Mesenchymal stem cell (in vitro differentiated cells and primary cell): ENCODE measurements at regions not wholly inside any gene's neighbourhood (a gene's known extent, or its start where the extent isn't known, plus 50 kb on each side); places are given as distances from the start of the nearest gene placed in this dataset.

ENCODE experiments used
- DNase-seq: peaks from one replicate; pipeline ENCODE4 v3.0.0-alpha.2; 2013
- H2AFZ ChIP-seq: one replicate; pipeline ENCODE4 v1.6.1; 2013; ENCODE audit warnings: low read depth, mild to moderate bottlenecking, control low read depth, inconsistent platforms, low read length, moderate library complexity
- H2AK5ac ChIP-seq: 2 replicates; pipeline ENCODE4 v1.6.1; 2013; ENCODE audit warnings: low read length, moderate library complexity, mild to moderate bottlenecking, inconsistent platforms; ENCODE audit not compliant: severe bottlenecking
- H2BK120ac ChIP-seq: one replicate; pipeline ENCODE4 v1.6.1; 2013; ENCODE audit warnings: low read depth, mild to moderate bottlenecking, inconsistent platforms, low read length, moderate library complexity
- H2BK12ac ChIP-seq, 2 experiments: one replicate each; pipeline ENCODE4 v1.6.1; 2013; ENCODE audit warnings: inconsistent platforms in 2 of 2, low read length in 2 of 2, mild to moderate bottlenecking in 2 of 2, moderate library complexity in 2 of 2, control low read depth in 1 of 2
- H2BK15ac ChIP-seq: one replicate; pipeline ENCODE4 v1.6.1; 2013; ENCODE audit warnings: mild to moderate bottlenecking, low read depth, inconsistent platforms; ENCODE audit not compliant: poor library complexity, severe bottlenecking
- H2BK5ac ChIP-seq: 2 replicates; pipeline ENCODE4 v1.6.1; 2013; ENCODE audit warnings: low read depth, mild to moderate bottlenecking, low read length, control low read depth, inconsistent platforms; ENCODE audit not compliant: poor library complexity, severe bottlenecking
- H3K14ac ChIP-seq, 2 experiments: one replicate each; pipeline ENCODE4 v1.6.1; 2013; ENCODE audit warnings: inconsistent platforms in 2 of 2, low read length in 2 of 2, control low read depth in 1 of 2, mild to moderate bottlenecking in 1 of 2, moderate library complexity in 1 of 2
- H3K18ac ChIP-seq, 2 experiments: one replicate each; pipeline ENCODE4 v1.6.1; 2013; ENCODE audit warnings: inconsistent platforms in 2 of 2, low read length in 2 of 2, control low read depth in 1 of 2, low read depth in 1 of 2, mild to moderate bottlenecking in 1 of 2
- H3K23ac ChIP-seq, 2 experiments: one replicate each; pipeline ENCODE4 v1.6.1; 2013; ENCODE audit warnings: inconsistent platforms in 2 of 2, low read length in 2 of 2, mild to moderate bottlenecking in 2 of 2, moderate library complexity in 2 of 2, control low read depth in 1 of 2
- H3K27ac ChIP-seq: 2 replicates; pipeline ENCODE4 v1.5.1; 2013; ENCODE audit warnings: mild to moderate bottlenecking, moderate library complexity, low read length, control low read depth, inconsistent platforms; ENCODE audit not compliant: poor library complexity, severe bottlenecking
- H3K27me3 ChIP-seq, 2 experiments: 2 replicates each; pipeline versions ENCODE4 v1.6.1 to v1.7.0; 2013; ENCODE audit warnings: low read length in 2 of 2, mild to moderate bottlenecking in 2 of 2, moderate library complexity in 2 of 2, control low read depth in 1 of 2, inconsistent platforms in 1 of 2; ENCODE audit not compliant: control insufficient read depth in 1 of 2, insufficient read depth in 1 of 2
- H3K36me3 ChIP-seq, 2 experiments: 2 replicates each; pipeline versions ENCODE4 v1.6.1 to v1.7.0; 2013; ENCODE audit warnings: low read length in 2 of 2, control low read depth in 1 of 2, inconsistent platforms in 1 of 2, low read depth in 1 of 2, mild to moderate bottlenecking in 1 of 2; ENCODE audit not compliant: insufficient read depth in 2 of 2, control insufficient read depth in 1 of 2
- H3K4ac ChIP-seq, 2 experiments: one replicate each; pipeline ENCODE4 v1.6.1; 2013; ENCODE audit warnings: inconsistent platforms in 2 of 2, low read length in 2 of 2, mild to moderate bottlenecking in 2 of 2, moderate library complexity in 2 of 2, control low read depth in 1 of 2, low read depth in 1 of 2
- H3K4me1 ChIP-seq: 2 replicates; pipeline ENCODE4 v1.6.1; 2013; ENCODE audit warnings: low read depth, low read length, control low read depth; ENCODE audit not compliant: control insufficient read depth, insufficient read depth
- H3K4me2 ChIP-seq: 2 replicates; pipeline ENCODE4 v1.6.1; 2013; ENCODE audit warnings: low read length, mild to moderate bottlenecking, inconsistent platforms; ENCODE audit not compliant: poor library complexity, severe bottlenecking
- H3K4me3 ChIP-seq, 2 experiments: 2 replicates each; pipeline versions ENCODE4 v1.5.1 to v1.7.0; 2013; ENCODE audit warnings: low read length in 2 of 2, mild to moderate bottlenecking in 2 of 2, control low read depth in 1 of 2, low read depth in 1 of 2; ENCODE audit not compliant: insufficient read depth in 1 of 2
- H3K79me1 ChIP-seq: replicated peaks from 2 replicates; pipeline ENCODE4 v1.6.1; 2013; ENCODE audit warnings: mild to moderate bottlenecking, control low read depth, low read length, inconsistent platforms; ENCODE audit not compliant: poor library complexity, severe bottlenecking
- H3K9ac ChIP-seq: 2 replicates; pipeline ENCODE4 v1.7.0; 2013; ENCODE audit warnings: mild to moderate bottlenecking, low read length, moderate library complexity
- H3K9me3 ChIP-seq: 2 replicates; pipeline ENCODE4 v1.7.0; 2013; ENCODE audit warnings: mild to moderate bottlenecking, low read length; ENCODE audit not compliant: control insufficient read depth
- H4K8ac ChIP-seq: one replicate; pipeline ENCODE4 v1.6.1; 2013; ENCODE audit warnings: inconsistent platforms, mild to moderate bottlenecking, low read length, moderate library complexity
- H4K91ac ChIP-seq: one replicate; pipeline ENCODE4 v1.6.1; 2013; ENCODE audit warnings: mild to moderate bottlenecking, low read length, inconsistent platforms
- WGBS: methylation state at CpG from one replicate; pipeline ENCODE4 v1.1.7; 2013; ENCODE audit warnings: mixed read lengths; 5-methylcytosine and 5-hydroxymethylcytosine counted together

GRCh38 chr12:68506619-68507018, 104.1 kb upstream of the RAP1B start:
- Histone ChIP-seq H2AK5ac (no peak overlapping the region), H3K14ac (no peak overlapping the region), H3K4me3 (no peak overlapping the region)

GRCh38 chr12:68507657-68508056, 103.0 kb upstream of the RAP1B start:
- Histone ChIP-seq H3K27me3 (no peaks in the 10 kb centered on the region), H4K8ac (no peak overlapping the region)

More at GRCh38 chr12:68506619-68507018, 104.1 kb upstream of the RAP1B start:
- H3K27ac ChIP-seq, result no peak overlapping the region
- H3K18ac ChIP-seq, result no peak overlapping the region
- no peak overlapping the region for H2BK120ac ChIP-seq
- no peak overlapping the region for H3K23ac ChIP-seq
- H2BK12ac ChIP-seq, result no peak overlapping the region
- no peak overlapping the region for H2AFZ ChIP-seq
- no peaks in the 10 kb centered on the region for H3K4me1 ChIP-seq
- H2BK15ac ChIP-seq, result no peak overlapping the region
- H3K9me3 ChIP-seq, result no peaks in the 10 kb centered on the region
- no peak overlapping the region for H4K8ac ChIP-seq
- WGBS, result 85% methylated on average over 4 of the region's 4 CpGs
- H3K36me3 ChIP-seq, result no peaks in the 10 kb centered on the region
- DNase-seq, result no peak
- H3K9ac ChIP-seq, result no peak overlapping the region
- no peak overlapping the region for H2BK5ac ChIP-seq
- no peak overlapping the region for H4K91ac ChIP-seq
- H3K79me1 ChIP-seq, result no peaks in the 10 kb centered on the region
- H3K4ac ChIP-seq, result no peak overlapping the region
- H3K27me3 ChIP-seq, result no peaks in the 10 kb centered on the region
- no peak overlapping the region for H3K4me2 ChIP-seq

GRCh38 chr12:68508576-68508975, 102.1 kb upstream of the RAP1B start:
- H2BK120ac ChIP-seq, result no peak overlapping the region
- no peak overlapping the region for H2AK5ac ChIP-seq
- no peak overlapping the region for H3K9ac ChIP-seq
- H3K23ac ChIP-seq, result no peak overlapping the region
- H3K14ac ChIP-seq, result no peak overlapping the region
- H3K4me3 ChIP-seq, result no peak overlapping the region
- H4K8ac ChIP-seq, result no peak overlapping the region
- H2BK15ac ChIP-seq, result no peak overlapping the region
- H3K36me3 ChIP-seq, result no peaks in the 10 kb centered on the region
- no peaks in the 10 kb centered on the region for H3K79me1 ChIP-seq
- H3K9me3 ChIP-seq, result no peaks in the 10 kb centered on the region
- 95% methylated on average over 1 of the region's 2 CpGs for WGBS
- no peak overlapping the region for H3K4me2 ChIP-seq
- H3K27ac ChIP-seq, result no peak overlapping the region
- no peak overlapping the region for H3K4ac ChIP-seq
- H4K91ac ChIP-seq, result no peak overlapping the region
- H3K18ac ChIP-seq, result no peak overlapping the region
- no peaks in the 10 kb centered on the region for H3K27me3 ChIP-seq
- DNase-seq, result no peak
- no peak overlapping the region for H2BK5ac ChIP-seq
- no peaks in the 10 kb centered on the region for H3K4me1 ChIP-seq
- H2BK12ac ChIP-seq, result no peak overlapping the region
- H2AFZ ChIP-seq, result no peak overlapping the region

More at GRCh38 chr12:68507657-68508056, 103.0 kb upstream of the RAP1B start:
- no peaks in the 10 kb centered on the region for H3K9me3 ChIP-seq
- H2AFZ ChIP-seq, result no peak overlapping the region
- H3K4me2 ChIP-seq, result no peak overlapping the region
- no peaks in the 10 kb centered on the region for H3K79me1 ChIP-seq
- no peak overlapping the region for H3K4ac ChIP-seq
- H3K23ac ChIP-seq, result no peak overlapping the region
- H3K14ac ChIP-seq, result no peak overlapping the region
- H2BK15ac ChIP-seq, result no peak overlapping the region
- H3K27ac ChIP-seq, result no peak overlapping the region
- no peak for DNase-seq
- H2BK120ac ChIP-seq, result no peak overlapping the region
- H2BK5ac ChIP-seq, result no peak overlapping the region
- WGBS, result 100% methylated on average over 1 of the region's 3 CpGs
- H4K91ac ChIP-seq, result no peak overlapping the region
- no peak overlapping the region for H3K4me3 ChIP-seq
- H3K36me3 ChIP-seq, result no peaks in the 10 kb centered on the region
- no peak overlapping the region for H2AK5ac ChIP-seq
- H3K4me1 ChIP-seq, result no peaks in the 10 kb centered on the region
- H2BK12ac ChIP-seq, result no peak overlapping the region
- no peak overlapping the region for H3K9ac ChIP-seq
- no peak overlapping the region for H3K18ac ChIP-seq

- Histone ChIP-seq H2AFZ (no peak overlapping the region), H2AK5ac (no peak overlapping the region), H3K4me2 (no peak overlapping the region), H4K91ac (no peak overlapping the region), H2BK120ac (no peak overlapping the region), H3K14ac (no peak overlapping the region), H3K23ac (no peak overlapping the region), H3K4ac (no peak overlapping the region), H3K4me3 (no peak overlapping the region), H3K4me1 (no peaks in the 10 kb centered on the region), H3K36me3 (no peaks in the 10 kb centered on the region), H3K9ac (no peak overlapping the region), H3K27ac (no peak overlapping the region), H3K18ac (no peak overlapping the region), H2BK5ac (no peak overlapping the region), H3K27me3 (no peaks in the 10 kb centered on the region), H3K9me3 (no peaks in the 10 kb centered on the region), H4K8ac (no peak overlapping the region), H3K79me1 (no peaks in the 10 kb centered on the region), H2BK15ac (no peak overlapping the region), H2BK12ac (no peak overlapping the region)
- no peak for DNase-seq
- 94% methylated on average over 3 of the region's 4 CpGs for WGBS
These were observed 101.5 kb upstream of the RAP1B start for GRCh38 chr12:68509242-68509641.
